ENCODE measurements at regions not wholly inside any gene's neighbourhood (a gene's known extent, or its start where the extent isn't known, plus 50 kb on each side); places are given as distances from the start of the nearest gene placed in this dataset.

- no peaks in the 10 kb centered on the region for H3K9me2 ChIP-seq
- CTCF ChIA-PET = no interaction called here
- H3K27ac ChIP-seq (ENCODE audit: low read depth in 2 of 2, low read length in 1 of 2) = no peak overlapping the region
- no peak overlapping the region for H3K9ac ChIP-seq
- H3K79me2 ChIP-seq (ENCODE audit: insufficient read depth) = no peaks in the 10 kb centered on the region
- no peak overlapping the region for H2AFZ ChIP-seq (ENCODE audit: low read depth)
- no peak for DNase-seq
- H3K27me3 ChIP-seq (ENCODE audit: insufficient read depth) = no peaks in the 10 kb centered on the region
- no peak for TF ChIP-seq CHD2 (IDR thresholded peaks at IDR 0.05; ENCODE audit: low read length, partially characterized antibody)
- TF ChIP-seq USF1 (IDR thresholded peaks at IDR 0.05; ENCODE audit: borderline replicate concordance, low read depth) = no peak
- TF ChIP-seq POLR2AphosphoS5 (IDR thresholded peaks at IDR 0.05; ENCODE audit: low read depth, low read length) = no peak
- no peak for TF ChIP-seq TAF1 (IDR thresholded peaks at IDR 0.05; ENCODE audit: borderline replicate concordance, low read depth, low read length)
- TF ChIP-seq SMC3 (IDR thresholded peaks at IDR 0.05; ENCODE audit: low read depth, low read length) = no peak
- TF ChIP-seq MEF2A (IDR thresholded peaks at IDR 0.05; ENCODE audit: borderline replicate concordance, low read depth) = no peak
- no peak overlapping the region for H3K4me3 ChIP-seq (ENCODE audit: low read depth in 2 of 2, low read length in 1 of 2)
- H3K9me3 ChIP-seq = no peaks in the 10 kb centered on the region
- POLR2A ChIA-PET = no interaction called here
- peaks cover 3% of the 10 kb centered on the region for H3F3A ChIP-seq (replicated peaks; ENCODE audit: insufficient read depth)
- no peaks in the 10 kb centered on the region for H3K4me1 ChIP-seq (ENCODE audit: control insufficient read depth in 1 of 2, insufficient read depth in 2 of 2, low read depth in 1 of 2, low read length in 1 of 2)
- WGBS (ENCODE audit: low lambda C conversion rate) = 39% methylated on average over 2 of the region's 2 CpGs
- H4K20me1 ChIP-seq (ENCODE audit: insufficient read depth) = no peaks in the 10 kb centered on the region
- no peak overlapping the region for H3K4me2 ChIP-seq
- no peaks in the 10 kb centered on the region for H3K36me3 ChIP-seq (replicated peaks in 1 of 2; ENCODE audit: control insufficient read depth in 1 of 2, insufficient read depth in 2 of 2, low read length in 1 of 2)
These were observed 180.1 kb downstream of the CNTN3 start for GRCh38 chr3:74434406-74434805.

GRCh38 chr3:74426571-74426970 lies 187.9 kb downstream of the CNTN3 start:
- TF ChIP-seq PBX3 (IDR thresholded peaks at IDR 0.05) (no peak), MXI1 (IDR thresholded peaks at IDR 0.05; ENCODE audit: low read depth, low read length) (no peak), MAX (IDR thresholded peaks at IDR 0.05; ENCODE audit: low read depth) (no peak), TAF1 (IDR thresholded peaks at IDR 0.05; ENCODE audit: borderline replicate concordance, low read depth, low read length) (no peak), SMC3 (IDR thresholded peaks at IDR 0.05; ENCODE audit: low read depth, low read length) (no peak), USF1 (IDR thresholded peaks at IDR 0.05; ENCODE audit: borderline replicate concordance, low read depth) (no peak), TCF12 (IDR thresholded peaks at IDR 0.05) (no peak), CHD2 (IDR thresholded peaks at IDR 0.05; ENCODE audit: low read length, partially characterized antibody) (no peak), POLR2AphosphoS5 (IDR thresholded peaks at IDR 0.05; ENCODE audit: low read depth, low read length) (no peak), RXRA (IDR thresholded peaks at IDR 0.05; ENCODE audit: borderline replicate concordance, low read depth) (no peak), NRF1 (IDR thresholded peaks at IDR 0.05; ENCODE audit: low read depth, low read length) (no peak), FOXM1 (IDR thresholded peaks at IDR 0.05; ENCODE audit: low read depth) (no peak), NFIC (IDR thresholded peaks at IDR 0.05; ENCODE audit: borderline replicate concordance) (no peak), EP300 (IDR thresholded peaks at IDR 0.05; ENCODE audit: borderline replicate concordance in 1 of 2, low read depth in 1 of 2, low read length in 1 of 2) (no peak), JUND (IDR thresholded peaks at IDR 0.05) (no peak), FOSL2 (IDR thresholded peaks at IDR 0.05; ENCODE audit: borderline replicate concordance, low read depth) (no peak), IRF3 (IDR thresholded peaks at IDR 0.05; ENCODE audit: low read depth, low read length) (no peak), YY1 (IDR thresholded peaks at IDR 0.05; ENCODE audit: low read depth) (no peak), GATA2 (CRISPR knock-in tag; IDR thresholded peaks at IDR 0.05) (no peak), RCOR1 (IDR thresholded peaks at IDR 0.05; ENCODE audit: low read length) (no peak)
- peaks cover 21% of the 10 kb centered on the region for H3F3A ChIP-seq (replicated peaks; ENCODE audit: insufficient read depth)
- H3K27me3 ChIP-seq (ENCODE audit: insufficient read depth) = no peaks in the 10 kb centered on the region
- peaks cover 4% of the 10 kb centered on the region; the same call in 1 of the 2 replicates for H3K79me2 ChIP-seq (ENCODE audit: insufficient read depth)
- peak overlapping the region; percentile 54 for H2AFZ ChIP-seq (ENCODE audit: low read depth)
- H3K4me3 ChIP-seq (ENCODE audit: low read depth in 2 of 2, low read length in 1 of 2) = no peak overlapping the region
- no peak for DNase-seq
- CTCF ChIA-PET = interaction anchor here (1.1 kb wide), 1 partner anchor 26 kb away, joined by 3 read pairs; no protein-coding TSS in a partner anchor
- peak overlapping the region; percentile 65; the same call in 1 of the 2 replicates for H3K9ac ChIP-seq
- H3K9me3 ChIP-seq = no peaks in the 10 kb centered on the region
- no peaks in the 10 kb centered on the region for H3K36me3 ChIP-seq (replicated peaks in 1 of 2; ENCODE audit: control insufficient read depth in 1 of 2, insufficient read depth in 2 of 2, low read length in 1 of 2)
- WGBS (ENCODE audit: low lambda C conversion rate) = 27% methylated on average over 2 of the region's 2 CpGs
- peak overlapping the region in 1 of 2 experiments; percentile 91; a peak in 2 of 4 replicates for H3K27ac ChIP-seq (ENCODE audit: low read depth in 2 of 2, low read length in 1 of 2)
- H3K4me1 ChIP-seq (ENCODE audit: control insufficient read depth in 1 of 2, insufficient read depth in 2 of 2, low read depth in 1 of 2, low read length in 1 of 2) = peaks cover 3 to 11% of the 10 kb centered on the region in 2 experiments; a peak in 3 of 4 replicates
- peak overlapping the region; percentile 56 for H3K4me2 ChIP-seq
- no peaks in the 10 kb centered on the region for H4K20me1 ChIP-seq (ENCODE audit: insufficient read depth)
- H3K9me2 ChIP-seq = no peaks in the 10 kb centered on the region
- POLR2A ChIA-PET = no interaction called here
